GDM1 (cell line): ENCODE measurements at regions not wholly inside any gene's neighbourhood (a gene's known extent, or its start where the extent isn't known, plus 50 kb on each side); places are given as distances from the start of the nearest gene placed in this dataset.
"Not testable (repeated sequence)": the region's sequence is repeated elsewhere in the genome, so short reads cannot be mapped to it uniquely, and the experiment has no call there.

Experiments
- DNase-seq: peaks from one replicate; lab custom pipeline; 2025; lab: John Stamatoyannopoulos, UW

DNA sequence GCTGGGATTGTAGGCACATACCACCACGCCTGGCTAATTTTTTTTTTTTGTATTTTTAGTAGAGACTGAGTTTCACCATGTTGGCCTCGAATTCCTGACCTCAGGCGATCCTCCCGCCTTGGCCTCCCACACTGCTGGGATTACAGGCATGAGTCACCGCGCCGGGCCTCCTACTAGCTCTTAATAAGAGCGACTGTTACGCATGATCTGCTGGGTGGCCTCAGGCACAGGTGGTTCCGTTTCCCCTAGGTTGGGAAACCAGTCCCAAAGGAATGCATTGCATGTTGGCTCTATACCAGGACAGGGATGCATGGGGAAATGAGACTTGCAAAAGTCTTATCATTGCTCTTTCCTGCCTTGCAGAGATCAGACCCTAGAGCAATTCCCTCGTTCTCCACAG is 184.7 kb upstream of the PPP1R26 start:
- DNase-seq, result no peak

DNA sequence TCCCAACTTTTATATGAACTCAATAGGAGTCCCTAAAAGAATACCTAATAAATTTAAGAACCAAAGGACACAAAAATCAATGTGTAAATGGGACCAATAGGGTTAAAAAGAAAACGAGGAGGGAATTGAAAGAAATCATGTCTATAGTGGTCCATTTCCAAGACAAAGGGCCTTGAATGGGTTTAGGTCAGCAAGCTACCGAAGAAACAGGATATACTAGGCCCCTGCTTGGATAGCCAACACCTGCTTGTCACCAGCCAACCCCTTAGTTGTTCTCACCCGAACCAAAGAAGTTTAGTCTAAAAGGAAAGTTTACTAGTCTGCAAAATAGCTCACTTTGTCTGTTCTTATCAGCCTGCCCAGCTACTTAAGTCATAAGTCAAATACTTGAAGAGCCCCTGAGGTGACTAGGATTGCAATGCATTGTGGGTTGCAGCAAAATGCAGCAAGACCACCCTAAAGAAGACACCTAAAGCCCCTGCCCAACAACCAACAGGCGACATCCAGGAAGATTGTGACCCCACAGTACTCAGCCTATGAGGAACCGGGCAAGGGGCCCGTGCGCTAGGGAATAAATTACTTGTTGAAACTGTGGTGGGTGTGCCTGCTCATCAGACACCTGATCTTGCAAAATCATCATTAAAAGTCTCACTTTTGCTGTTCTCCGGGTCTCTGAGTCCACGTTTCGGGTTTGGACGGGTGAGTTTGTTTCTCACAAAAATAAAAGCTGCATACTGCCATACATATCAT is 183.9 kb upstream of the PPP1R26 start:
- no peak for DNase-seq

GRCh38 chr9:135296735-135297455 is 182.7 kb upstream of the PPP1R26 start:
- DNase-seq, result no peak

DNA sequence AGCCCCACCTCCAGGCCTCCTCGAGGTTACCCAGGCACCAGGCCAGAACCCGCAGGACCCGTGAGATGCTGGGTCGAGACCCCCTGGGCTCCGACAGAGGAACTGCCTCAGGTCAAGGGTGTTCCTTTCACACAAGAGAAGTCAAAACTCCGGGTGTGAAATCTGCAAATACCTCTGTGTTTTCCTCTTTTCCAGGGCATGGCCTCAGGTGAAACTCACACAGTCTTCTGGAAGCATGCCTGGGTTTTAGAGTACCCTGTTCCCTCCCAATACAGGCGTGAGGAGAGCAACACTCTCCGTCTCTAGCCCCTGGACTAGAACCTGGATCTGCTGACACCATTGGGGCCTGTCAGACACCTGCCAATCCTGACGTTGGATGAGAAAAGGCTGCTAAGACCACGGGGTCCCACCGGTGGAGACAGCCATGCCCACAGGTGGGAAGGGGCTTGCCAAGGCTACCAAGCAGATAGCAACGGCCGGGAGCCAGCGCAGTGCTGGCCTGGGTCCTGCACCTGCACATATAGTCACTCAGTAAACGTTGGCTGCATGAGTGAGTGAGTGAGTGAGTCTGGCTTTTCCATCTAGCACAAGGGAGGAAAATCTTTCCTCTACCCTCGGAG is 182.0 kb upstream of the PPP1R26 start:
- DNase-seq, result no peak

GRCh38 chr9:135299239-135299590 is 180.4 kb upstream of the PPP1R26 start:
- no peak for DNase-seq

GRCh38 chr9:135299651-135300345 is 179.8 kb upstream of the PPP1R26 start:
- DNase-seq, result no peak

DNA sequence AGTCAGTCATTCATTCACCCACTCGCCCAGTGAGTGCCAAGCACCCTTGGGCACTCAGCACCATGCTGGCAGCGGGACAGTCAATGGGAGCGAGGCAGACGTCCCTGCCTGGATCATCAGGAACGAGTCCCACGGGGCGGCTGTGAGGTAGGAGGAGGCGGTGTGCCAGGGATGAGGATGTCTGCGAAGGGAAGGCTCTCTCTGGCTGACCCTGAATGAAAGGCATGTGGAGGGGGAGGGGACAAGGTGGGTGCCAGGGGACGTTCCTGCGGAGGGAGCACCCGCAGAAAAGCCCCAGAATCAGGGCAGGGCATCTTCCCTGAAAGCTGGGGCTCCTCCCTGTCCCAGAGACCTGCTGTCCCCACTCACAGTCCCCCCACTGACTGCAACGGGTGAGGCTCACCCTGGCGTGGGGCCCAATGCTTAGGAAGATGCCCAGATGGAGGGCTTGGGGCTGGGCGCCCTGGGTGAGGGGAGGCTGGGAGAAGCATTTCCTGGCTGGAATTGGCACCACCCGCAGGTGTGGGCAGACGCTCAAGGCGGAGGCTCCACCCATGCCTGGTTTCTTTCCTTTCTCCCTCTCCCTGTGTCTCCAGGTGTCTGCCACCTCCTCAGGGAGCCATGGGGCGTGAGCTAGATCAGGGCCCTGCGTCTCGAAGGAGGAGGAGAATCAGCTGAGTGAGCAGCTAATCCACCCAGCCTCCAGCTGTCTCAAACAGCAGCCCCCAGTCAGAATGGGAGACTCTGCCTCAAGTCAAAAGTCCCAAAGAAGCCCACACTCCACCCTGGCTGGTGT is 179.0 kb upstream of the PPP1R26 start:
- no peak for DNase-seq

- no peak for DNase-seq
Measured at GRCh38 chr9:135301271-135302263, 178.0 kb upstream of the PPP1R26 start.

GRCh38 chr9:135302329-135303279 is 177.0 kb upstream of the PPP1R26 start:
- no peak for DNase-seq

DNA sequence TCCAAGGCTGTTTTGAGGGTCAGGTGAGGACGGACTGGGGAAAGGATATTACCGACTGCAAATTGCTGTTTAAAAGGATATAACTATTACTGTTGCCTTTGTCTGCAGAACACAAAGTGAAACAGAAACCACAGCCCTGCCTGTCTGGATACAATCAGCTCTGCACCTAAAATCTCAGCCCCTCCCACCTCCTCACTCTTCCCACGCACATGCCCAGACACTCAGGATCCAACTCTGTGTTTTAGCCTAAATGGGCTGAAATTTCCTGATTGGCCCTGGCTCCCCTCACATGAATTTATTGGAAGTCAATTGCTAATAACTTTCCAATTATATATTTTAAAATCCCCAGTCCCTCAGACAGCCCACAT is 176.3 kb upstream of the PPP1R26 start:
- DNase-seq, result no peak

DNA sequence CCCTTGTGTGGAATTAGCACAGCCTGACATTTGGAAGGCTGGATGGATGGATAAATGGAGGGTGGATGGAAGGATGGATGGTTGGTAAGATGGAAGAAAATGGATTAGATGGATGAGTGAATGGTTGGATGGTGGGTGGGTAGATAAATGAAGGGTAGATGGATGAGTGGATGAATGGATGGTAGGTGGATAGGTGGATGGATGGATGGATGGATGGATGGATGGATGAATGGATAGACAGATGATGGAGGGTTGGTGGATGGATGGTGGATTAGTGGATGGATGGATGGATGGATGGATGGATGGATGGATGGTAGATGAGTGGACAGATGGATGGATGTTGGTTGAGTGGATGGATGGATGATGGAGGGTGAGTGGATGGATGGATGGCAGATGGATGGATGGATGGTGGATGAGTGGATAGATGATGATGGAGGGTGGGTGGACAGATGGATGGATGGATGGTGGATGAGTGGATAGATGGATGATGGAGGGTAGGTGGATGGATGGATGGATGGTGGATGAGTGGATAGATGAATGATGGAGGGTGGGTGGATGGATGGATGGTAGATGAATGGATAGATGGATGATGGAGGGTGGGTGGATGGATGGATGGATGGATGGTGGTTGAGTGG is 175.6 kb upstream of the PPP1R26 start:
- no peak for DNase-seq

GRCh38 chr9:135304886-135305285 is 174.7 kb upstream of the PPP1R26 start:
- DNase-seq, result no peak

GRCh38 chr9:135305546-135306180 is 173.9 kb upstream of the PPP1R26 start:
- DNase-seq, result no peak

DNA sequence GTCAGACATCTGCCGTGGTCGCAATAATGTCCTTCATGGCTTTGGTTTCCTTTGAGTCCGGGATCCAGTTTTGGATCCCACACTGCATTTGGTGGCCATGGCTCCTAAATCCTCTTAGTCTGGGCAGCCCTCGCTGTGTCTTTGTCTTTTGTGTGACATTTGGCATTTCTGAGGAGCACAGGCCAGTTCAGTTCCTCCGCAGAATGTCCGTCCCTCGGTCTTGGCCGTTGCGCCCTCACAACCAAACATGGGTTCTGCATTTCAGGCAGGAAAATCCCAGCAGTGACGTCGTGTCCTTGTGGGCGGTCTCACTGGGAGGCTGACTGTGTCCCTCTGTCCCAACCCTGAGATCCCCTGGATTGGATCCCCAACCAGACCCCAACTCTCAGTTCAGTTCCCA is 172.9 kb upstream of the PPP1R26 start:
- DNase-seq, result no peak

GRCh38 chr9:135307300-135307699 is 172.3 kb upstream of the PPP1R26 start:
- no peak for DNase-seq

- DNase-seq, result not testable (repeated sequence)
Measured at GRCh38 chr9:135307919-135308318, 171.7 kb upstream of the PPP1R26 start.

DNA sequence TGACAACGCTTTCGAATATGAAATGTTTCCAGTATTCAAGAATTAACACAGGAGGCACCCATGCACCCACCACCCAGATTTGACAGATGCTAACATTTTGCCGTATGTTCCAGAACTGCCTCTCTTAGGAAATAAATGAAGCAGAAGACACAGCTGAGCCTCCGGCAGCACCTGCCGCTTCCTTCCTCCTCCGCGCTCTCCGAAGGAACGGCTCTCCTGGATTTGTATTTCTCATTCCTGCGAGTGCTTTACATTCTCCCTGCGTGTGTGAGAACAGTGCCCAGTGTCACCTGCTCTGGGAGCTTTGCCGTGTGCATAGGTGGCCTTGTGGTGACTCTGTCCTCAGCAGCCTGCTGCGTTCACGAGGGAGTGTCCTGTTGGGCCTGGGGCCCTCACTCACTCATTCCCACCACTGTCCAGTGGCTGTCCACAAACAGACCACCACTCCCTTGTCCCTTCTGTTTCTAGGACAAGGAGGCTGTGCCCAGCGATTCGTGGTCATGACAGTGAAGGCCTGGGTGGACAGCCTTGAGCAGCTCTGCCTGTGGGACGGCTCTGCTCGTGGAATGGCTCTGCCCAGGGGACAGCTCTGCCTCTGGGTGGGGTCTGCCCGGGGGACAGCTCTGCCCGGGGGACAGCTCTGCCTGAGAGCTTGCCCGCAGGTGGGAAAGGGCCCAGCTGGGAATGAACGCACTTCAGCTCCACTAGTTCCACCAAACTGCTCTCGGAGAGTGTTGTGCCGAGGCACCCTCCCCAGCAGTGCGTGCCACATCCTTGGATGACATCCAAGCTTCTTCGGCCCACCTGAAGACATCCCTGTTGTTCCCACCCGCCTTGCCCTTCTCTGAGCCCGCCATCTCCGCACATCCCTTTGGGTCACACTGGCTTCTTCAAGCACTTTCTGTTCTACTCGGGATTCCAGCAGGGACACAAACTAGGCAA is 170.5 kb upstream of the PPP1R26 start:
- DNase-seq, result no peak
